HG03060 (cell line): ENCODE measurements at regions not wholly inside any gene's neighbourhood (a gene's known extent, or its start where the extent isn't known, plus 50 kb on each side); places are given as distances from the start of the nearest gene placed in this dataset.

Source experiments
- ATAC-seq: cut with Tn5 transposase; IDR thresholded peaks from one replicate; pipeline ENCODE4 v1.9.1; 2021; ENCODE audit warnings: low read depth, moderate number of reproducible peaks; ENCODE audit not compliant: unreplicated experiment

DNA sequence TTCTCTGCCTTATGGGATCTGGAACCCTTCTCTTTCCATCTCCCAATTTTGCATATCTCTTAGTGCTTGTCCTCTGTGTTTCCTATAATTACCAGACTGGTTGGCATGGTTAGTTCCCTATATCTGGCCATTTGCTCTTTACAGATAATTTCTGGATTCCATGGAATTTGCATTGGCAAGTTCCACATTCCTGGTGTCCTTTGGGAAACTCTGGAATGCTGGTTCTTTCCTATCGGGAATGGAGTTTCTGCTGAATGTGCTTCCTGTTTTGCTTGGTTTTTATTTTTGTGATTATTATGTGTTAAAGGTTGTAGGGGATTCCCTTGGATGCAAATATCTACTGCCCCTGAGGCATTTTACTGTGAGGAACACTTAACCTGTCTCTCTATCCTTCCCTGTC lies 193.0 kb upstream of the BTG1 start:
- no peak for ATAC-seq

DNA sequence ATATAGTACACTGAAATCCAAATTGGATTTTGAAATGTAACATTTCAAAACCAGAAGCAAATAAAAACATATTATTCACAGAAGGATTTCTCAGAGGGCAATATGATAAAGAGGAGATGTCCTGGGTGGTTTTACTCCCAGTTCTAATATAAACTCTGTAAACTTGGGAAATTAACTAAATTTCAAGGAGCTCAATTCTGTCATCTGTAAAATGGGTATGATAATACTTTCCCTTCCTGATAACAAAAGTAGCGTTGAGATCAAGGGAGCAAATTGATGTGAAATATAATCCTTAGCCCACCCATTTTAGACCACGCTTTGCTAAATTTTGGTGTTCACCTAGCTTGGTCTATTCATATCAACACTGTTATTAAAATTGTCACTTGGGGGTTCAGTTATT lies 192.5 kb upstream of the BTG1 start:
- no peak for ATAC-seq

DNA sequence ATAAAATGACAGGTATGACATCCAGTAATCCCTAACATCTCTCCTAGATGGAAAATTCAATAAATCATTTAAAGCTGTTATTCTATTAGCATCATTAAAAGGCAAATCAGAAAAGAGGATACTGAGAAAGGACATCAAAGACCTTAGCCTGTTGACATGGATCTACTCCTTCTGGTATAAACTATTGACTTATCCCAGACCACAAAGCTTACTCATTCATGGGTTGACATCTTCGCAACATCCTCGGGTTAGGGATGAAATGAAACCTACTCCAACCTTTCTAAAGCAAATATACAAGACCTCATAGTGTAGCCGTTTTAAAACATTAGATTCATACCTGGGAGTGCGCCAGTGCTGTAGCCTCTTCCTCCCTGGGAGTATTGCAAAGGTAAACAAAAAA lies 191.5 kb upstream of the BTG1 start:
- ATAC-seq: no peak

DNA sequence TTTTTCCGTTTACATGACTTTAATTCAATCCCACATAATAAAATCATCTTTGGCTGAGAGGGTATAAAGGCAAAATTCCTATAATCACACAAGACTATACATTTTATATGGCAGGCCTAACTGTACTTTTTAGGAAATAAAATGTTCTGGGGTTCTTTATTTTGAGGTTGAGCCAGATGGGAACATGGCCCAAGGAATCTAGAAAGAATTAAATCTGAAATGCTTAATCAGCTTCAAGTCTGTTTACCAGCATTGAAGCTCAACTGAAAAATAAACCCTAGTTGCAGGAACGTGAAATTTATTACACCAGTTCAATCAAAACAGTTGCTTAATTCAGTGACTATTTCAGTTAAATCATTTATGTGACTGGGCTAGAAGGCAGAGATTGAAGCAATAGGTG lies 191.0 kb upstream of the BTG1 start:
- no peak for ATAC-seq

DNA sequence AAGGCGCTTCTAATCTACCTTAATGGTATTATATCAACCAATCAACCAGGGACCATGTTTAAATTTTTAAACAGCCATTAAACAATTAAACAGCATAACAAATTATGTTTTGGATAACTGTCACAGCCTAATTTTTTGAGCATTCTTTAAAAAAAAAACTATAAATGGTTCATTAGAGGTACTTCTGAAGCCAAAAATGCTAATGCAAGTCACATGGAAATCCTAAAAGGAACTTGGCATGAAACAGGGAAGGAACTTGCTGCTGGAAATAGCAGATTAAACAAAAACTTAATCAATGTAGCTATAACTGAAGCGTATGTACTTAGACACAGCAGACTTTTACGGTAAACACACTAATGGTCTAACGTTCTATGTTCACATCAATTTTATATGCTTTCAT lies 190.2 kb upstream of the BTG1 start:
- ATAC-seq: no peak

DNA sequence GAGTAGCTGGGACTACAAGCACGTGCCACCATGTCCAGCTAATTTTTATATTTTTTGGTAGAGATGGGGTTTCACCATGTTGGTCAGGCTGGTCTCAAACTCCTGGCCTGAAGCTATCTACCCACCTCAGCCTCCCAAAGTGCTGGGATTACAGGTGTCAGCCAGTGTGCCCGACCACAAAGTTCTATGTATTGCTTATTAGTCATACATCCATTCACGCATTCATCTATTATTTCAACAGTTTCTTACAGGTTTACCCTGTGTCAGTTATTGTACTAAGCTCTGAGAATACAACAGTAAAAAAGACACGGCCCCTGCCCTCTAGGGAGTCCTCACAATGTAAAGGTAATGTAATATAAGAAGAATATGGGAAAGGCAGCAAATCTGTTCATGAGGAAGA lies 188.9 kb upstream of the BTG1 start:
- ATAC-seq: no peak

DNA sequence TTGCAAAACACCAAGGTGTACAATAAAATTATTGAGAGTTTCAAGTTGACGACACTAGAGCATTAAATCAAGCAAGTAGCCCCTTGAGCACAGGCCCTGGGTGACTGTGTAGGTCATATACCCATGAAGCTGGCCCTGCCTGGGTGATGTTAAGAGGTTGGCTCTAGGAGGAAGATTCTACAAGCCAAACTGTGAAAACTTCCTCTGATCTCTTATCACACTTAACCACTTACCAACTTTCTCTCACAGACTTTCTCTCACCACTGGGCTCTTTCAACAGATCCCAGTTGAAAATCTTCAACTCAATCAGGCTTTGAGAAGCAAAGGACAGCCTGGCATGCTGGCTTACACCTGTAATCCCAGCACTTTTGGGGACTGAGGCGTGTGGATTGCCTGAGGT lies 186.9 kb upstream of the BTG1 start:
- ATAC-seq: no peak

DNA sequence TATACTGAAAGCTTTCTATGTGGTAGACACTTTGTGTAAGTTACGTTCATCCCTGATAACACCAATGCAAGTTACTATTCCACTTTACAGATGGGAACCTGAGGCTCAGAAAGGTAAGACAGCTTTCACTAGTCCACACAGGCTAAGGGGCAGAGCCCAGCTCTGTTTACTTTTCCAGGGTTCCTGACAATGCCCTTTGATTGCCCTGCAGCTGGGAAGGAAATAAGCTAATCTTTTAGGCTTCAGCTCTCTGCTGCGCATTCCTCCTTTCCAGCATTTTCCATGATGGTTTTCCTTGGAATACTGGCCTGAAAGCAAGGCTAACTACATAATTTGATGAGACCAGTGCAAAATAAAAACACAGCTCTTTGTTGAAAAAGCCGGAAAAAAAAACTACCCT lies 185.7 kb upstream of the BTG1 start:
- ATAC-seq: no peak

DNA sequence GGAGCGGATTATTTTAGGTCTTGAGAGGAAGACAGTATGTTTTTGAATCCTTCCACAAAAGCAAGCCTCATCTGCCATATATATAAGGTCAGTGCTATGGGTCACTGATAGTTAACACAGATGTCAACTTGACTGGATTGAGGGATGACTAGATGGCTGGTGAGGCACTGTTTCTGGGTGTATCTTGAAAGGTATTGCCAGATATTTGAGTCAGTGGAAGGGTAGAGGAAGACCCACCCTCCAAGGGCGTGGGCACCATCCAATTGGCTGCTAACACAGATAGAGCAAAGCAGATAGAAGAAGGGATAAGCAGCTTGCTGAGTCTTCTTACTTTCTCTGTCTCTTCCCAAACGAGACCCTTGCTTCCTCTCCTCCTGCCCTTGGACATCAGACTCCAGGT lies 185.0 kb upstream of the BTG1 start:
- no peak for ATAC-seq

DNA sequence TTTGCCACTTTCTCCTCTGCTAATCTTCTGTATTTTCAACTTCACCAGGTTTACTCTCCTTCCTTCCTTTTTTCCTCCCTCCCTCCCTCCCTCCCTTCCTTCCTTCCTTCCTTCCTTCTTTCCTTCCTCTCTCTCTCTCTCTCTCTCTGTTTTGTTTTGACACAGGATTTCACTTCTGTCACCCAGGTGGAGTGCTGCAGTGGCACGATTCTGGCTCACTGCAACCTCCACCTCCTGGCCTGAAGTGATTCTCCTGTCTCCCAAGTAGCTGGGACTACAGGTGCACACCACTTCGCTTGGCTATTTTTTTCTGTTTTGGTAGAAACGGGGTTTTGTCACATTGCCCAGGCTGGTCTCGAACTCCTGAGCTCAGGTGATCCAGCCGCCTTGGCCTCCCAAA lies 181.2 kb upstream of the BTG1 start:
- ATAC-seq: no peak

DNA sequence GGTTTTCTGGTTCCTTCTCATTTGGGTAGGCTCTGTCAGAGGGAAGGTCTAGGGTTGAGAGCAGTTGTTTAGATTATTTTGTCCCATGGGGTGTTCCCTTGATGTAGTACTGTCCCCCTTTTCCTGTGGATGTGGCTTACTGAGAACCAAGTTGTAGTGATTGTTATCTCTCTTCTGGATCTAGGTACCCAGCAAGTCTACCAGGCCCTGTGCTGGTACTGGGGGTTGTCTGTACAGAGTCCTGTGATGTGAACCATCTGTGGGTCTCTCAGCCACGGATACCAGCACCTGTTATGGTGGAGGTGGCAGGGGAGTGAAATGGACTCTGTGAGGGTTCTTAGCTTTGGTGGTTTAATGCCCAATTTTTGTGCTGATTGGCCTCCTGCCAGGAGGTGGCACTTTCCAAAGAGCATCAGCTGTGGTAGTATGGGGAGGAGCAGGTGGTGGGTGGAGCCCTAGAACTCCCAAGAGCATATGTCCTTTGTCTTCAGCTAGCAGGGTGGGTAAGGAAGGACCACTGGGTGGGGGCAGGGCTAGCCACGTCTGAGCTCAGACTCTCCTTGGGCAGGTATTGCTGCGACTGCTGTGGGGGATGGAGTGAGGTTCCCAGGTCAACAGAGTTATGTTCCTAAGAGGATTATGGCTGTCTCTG lies 179.3 kb upstream of the BTG1 start:
- no peak for ATAC-seq

DNA sequence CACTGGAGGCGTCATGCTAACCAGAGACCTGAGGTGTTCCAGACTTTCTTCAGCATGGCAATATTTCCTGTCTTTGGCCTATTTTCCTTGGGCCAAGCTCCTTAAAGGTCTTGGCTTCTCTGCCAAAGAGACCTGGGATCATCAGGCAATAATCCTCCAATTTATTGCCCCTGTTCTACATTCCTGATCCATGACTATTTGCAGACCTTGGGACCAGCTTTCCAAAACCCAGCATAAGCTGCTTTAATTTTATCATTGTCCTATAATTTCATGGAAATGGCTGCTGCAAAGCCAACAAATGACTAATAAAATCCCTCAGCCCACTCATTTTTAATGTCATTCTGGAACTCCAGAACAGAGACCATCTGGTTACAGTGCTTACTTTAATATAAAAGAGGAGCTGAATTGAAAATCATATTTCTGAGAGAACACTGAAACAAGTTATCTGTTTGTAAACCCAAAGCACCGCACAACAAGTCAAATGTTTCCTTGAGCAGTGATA lies 166.9 kb upstream of the BTG1 start:
- ATAC-seq: no peak

DNA sequence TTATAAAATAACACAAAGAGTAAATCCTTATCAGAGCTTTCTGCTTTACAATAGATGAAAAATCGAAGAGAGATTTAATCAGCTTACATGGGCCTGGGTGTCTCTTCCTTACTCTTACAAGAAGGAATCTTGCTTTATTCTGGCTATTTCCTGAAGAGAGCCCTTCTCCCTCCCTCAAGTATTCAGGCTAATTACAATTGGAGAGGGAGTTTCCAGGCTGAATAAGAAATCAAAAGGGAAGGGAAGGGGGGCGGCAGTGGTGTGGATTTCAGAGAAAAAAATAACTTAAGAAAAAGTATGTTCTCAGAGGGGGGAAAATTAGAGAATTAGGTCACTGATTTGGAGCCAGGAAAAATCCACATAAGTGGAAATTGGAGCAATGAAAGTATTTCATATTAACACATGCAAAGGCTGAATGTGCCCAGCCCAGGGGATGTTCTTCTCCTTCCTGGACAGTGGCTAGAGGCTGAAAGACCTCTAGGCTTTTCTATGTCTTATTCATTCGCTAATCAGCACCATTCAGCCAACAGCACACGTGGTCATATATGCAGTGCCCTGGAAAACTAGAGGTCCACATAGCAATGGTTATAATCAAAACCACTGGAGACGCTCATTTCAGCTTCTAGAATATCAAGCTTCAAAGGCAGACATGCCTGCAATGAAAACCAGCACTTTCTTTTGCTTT lies 158.9 kb upstream of the BTG1 start:
- no peak for ATAC-seq

DNA sequence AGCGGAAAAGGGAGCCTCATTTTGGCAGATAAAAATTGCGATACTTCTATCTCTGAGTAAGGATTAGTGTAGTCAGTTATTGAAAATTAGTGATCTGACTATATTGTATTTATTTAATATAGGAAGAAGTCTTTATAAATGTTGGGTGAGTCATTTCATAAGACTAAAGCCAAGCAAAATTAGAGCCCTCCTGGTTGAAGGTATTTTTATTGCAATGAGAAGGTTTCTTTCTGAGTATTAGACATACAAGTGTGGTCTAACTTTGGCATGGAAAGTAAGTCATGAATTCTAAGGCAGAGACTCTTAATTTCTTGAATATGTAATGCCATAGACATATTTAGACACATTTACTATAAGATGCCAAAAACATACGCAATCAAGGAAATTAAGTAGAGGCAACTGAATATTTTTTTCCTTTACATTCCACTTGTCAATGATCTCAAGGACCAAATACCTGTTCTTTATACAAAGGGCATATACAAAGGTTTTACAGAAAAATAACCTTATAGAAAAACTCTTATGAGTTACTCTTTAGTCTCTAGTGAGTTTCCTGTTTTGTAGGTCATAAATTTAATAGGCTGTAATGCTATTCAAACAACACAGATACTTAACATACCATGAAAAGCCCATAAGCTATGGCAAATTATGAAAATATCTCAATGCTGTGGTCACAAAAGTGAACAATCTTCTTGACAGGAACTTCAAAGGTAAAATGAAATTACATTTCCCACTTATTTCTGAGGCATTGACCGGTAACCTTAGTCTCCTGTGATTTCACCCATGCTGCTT lies 156.6 kb upstream of the BTG1 start:
- ATAC-seq: no peak

DNA sequence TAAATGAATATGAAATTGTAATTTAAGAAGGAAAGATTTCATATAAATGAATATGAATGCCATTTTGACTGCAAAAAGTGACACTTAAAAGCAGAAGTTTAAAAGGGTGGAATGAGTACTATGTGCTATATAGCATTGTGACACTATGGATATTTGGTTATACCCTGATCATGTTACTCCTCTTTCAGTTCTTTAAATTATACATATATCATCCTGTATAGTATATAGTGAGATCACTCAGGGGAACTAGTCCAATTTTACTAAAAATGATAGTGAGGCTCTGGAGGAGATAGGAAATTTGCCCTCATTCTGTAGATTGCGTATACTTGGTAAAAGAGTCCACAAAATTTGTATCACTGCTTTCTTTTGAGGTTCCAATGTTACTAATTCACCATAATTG lies 155.7 kb upstream of the BTG1 start:
- ATAC-seq: no peak

DNA sequence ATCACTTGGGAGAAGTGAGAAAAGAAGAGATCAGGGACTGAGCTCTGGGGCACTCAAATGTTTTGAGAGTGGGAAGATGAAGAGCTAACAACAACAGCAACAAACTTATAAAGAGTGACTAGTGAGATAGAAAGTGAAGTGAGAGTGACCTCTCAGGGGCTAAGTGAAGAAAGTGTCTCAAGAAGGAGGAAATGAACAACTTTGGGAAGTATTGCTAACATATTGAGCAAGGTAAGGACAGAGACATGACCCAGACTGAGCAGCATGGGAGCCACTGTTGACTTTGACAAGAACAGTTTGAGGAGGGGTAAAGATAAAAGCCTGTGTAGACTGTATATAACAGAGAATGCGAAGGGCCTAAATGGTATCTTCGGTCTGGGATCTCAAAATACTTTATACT lies 155.1 kb upstream of the BTG1 start:
- no peak for ATAC-seq

DNA sequence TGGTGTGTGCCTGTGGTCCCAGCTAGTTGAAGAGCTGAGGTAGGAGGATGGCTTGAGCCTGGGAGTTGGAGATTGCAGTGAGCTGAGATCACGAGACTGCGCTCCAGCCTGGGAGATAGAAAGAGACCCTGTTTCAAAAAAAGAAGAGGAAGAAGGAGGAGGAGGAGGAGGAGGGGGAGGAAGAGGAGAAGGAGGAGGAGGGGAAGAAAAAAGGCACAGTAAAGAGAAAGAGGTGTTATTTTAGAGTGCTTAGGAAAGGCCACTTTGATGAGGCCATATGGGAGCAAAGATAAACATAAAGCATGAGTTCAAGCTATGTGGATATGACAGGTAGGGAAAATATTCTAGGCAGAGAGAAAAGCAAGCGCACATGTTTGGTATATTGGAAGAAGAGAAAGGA lies 154.1 kb upstream of the BTG1 start:
- no peak for ATAC-seq

DNA sequence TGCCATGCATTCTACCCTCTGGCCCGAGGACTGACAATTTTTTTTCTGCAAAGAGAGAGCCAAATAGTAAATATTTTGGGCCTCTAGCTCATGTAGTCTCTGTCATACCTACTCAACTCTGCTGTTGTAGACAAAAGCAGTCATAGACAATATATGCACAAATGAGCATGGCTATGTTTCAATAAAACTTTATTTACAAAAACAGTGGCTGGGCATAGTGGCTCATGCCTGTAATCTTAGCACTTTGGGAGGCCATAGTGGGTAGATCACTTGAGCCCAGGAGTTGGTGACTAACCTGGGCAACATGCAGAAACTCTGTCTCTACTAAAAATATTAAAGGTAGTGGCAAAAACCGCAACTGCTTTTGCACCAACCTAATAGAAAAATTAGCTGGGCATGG lies 153.7 kb upstream of the BTG1 start:
- ATAC-seq: no peak

DNA sequence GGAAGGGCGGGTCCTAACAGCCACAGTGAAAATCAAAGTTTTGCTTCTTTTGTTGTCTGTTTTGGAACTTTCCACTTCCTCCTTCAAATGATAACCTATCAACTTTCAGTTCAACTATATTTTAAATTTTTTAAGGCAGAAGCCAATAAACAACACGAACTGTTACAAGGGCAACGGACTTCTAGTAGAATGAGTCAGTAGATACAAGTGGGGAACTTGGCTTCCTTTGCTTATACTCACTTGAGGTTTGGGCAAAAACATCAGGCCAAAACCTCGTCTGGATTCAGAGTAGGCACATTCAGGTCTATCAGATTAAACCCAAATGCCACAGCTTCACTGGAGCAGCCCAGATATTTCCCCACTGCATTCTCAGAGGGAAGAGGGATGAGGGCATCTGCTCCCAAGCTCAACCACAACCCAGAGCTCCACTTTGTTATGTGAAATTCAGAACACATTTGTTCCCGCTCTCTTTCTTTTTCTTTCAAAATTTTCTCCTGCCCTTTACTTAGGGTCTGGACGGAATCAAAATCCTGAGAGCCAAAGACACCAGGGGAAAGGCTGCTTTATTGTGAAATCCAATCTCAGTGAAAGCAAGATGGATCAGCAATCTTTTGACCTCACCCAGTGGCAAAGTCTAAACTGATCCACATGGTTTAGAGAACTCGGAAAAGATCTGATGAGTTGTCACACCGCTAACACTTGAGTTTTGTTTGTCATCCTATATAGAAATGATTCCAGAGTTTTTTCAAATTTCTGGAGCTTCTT lies 152.5 kb upstream of the BTG1 start:
- no peak for ATAC-seq

DNA sequence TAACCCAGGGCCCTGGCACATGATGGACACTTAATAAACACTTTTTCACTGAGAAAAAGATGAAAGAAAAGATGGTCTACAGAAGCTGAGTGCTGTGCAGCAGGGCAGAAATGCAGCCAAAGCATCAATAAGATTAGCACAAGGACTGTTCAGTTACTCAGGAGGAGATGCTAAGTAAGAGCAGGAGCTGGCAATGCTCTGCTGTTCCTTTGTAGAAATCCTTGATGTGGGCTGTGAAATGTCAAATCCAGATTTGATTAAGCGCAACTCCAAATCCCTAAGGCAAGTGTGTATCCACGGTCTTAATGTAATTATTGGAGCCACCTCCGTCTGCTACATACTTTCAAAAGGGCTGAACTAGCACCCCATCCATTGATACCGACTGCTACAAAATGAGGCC lies 151.8 kb upstream of the BTG1 start:
- no peak for ATAC-seq

DNA sequence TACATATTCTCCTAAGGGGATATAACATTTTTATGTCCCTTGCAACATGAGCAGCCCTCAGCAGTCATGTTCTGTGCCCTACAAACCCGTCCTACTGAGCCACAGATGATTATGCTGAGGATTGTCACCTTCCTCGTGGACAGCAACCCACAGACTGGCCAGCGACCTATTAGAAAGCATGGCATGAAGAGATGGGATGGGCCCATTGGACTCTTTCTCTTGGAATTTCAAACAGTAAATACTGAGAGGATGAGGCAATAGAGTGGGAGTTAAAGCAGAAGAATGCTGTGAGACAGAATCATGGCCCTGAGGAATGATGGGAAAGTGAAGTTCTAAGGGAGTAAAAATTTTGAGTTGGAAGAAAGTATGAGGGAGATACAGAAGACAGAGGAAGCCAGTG lies 149.9 kb upstream of the BTG1 start:
- no peak for ATAC-seq
